ENCODE measurements at regions not wholly inside any gene's neighbourhood (a gene's known extent, or its start where the extent isn't known, plus 50 kb on each side); places are given as distances from the start of the nearest gene placed in this dataset.

GRCh38 chr3:64988188-64988587 is 300.4 kb upstream of the ADAMTS9 start:
- DNase-seq: peak; percentile 19

- DNase-seq: no peak
Measured at GRCh38 chr3:64987726-64988125, 299.9 kb upstream of the ADAMTS9 start.

- peak; percentile 51 for DNase-seq
Measured at GRCh38 chr3:64985072-64985471, 297.3 kb upstream of the ADAMTS9 start.

GRCh38 chr3:64983583-64984359 is 296.0 kb upstream of the ADAMTS9 start:
- no peak for DNase-seq

- peak; percentile 91 for DNase-seq
Measured at GRCh38 chr3:64977308-64978100, 289.7 kb upstream of the ADAMTS9 start.

- no peak for DNase-seq
Measured at GRCh38 chr3:64976456-64976855, 288.7 kb upstream of the ADAMTS9 start.

GRCh38 chr3:64975147-64975546 is 287.3 kb upstream of the ADAMTS9 start:
- no peak for DNase-seq

- DNase-seq: peak; percentile 43
Measured at GRCh38 chr3:64974401-64974800, 286.6 kb upstream of the ADAMTS9 start.

- DNase-seq: peak; percentile 83
Measured at GRCh38 chr3:64972793-64973192, 285.0 kb upstream of the ADAMTS9 start.

- peak; percentile 70 for DNase-seq
Measured at GRCh38 chr3:64971602-64972001, 283.8 kb upstream of the ADAMTS9 start.

GRCh38 chr3:64970634-64971033 is 282.8 kb upstream of the ADAMTS9 start:
- DNase-seq: no peak

- peak; percentile 9 for DNase-seq
Measured at GRCh38 chr3:64961301-64961700, 273.5 kb upstream of the ADAMTS9 start.

- peak; percentile 87 for DNase-seq
Measured at GRCh38 chr3:64958199-64958843, 270.5 kb upstream of the ADAMTS9 start.

GRCh38 chr3:64957408-64958198 is 269.8 kb upstream of the ADAMTS9 start:
- DNase-seq: no peak

- DNase-seq: no peak
Measured at GRCh38 chr3:64956711-64957325, 269.0 kb upstream of the ADAMTS9 start.

GRCh38 chr3:64954995-64955636 is 267.3 kb upstream of the ADAMTS9 start:
- DNase-seq: peak; percentile 27

- peak; percentile 3 for DNase-seq
Measured at GRCh38 chr3:64945171-64945729, 257.4 kb upstream of the ADAMTS9 start.

GRCh38 chr3:64943866-64944265 is 256.1 kb upstream of the ADAMTS9 start:
- no peak for DNase-seq

GRCh38 chr3:64940596-64941348 is 253.0 kb upstream of the ADAMTS9 start:
- no peak for DNase-seq

- no peak for DNase-seq
Measured at GRCh38 chr3:64939747-64940450, 252.1 kb upstream of the ADAMTS9 start.

All from fibroblast of skin of right biceps (primary cell).